WERI-Rb-1 (cell line): ENCODE measurements at regions not wholly inside any gene's neighbourhood (a gene's known extent, or its start where the extent isn't known, plus 50 kb on each side); places are given as distances from the start of the nearest gene placed in this dataset.

Source experiments
- DNase-seq: peaks from one replicate; pipeline ENCODE4 v3.0.0-alpha.2; 2020
- H3K27ac ChIP-seq: fragments of 250-450 bp; sonication (Bioruptor Pico); 2 replicates; pipeline ENCODE4 v1.5.1; 2020; ENCODE audit warnings: mild to moderate bottlenecking, moderate library complexity
- H3K27me3 ChIP-seq: fragments of 250-450 bp; sonication (Bioruptor Pico); 2 replicates; pipeline ENCODE4 v1.5.1; 2021; ENCODE audit warnings: mild to moderate bottlenecking, low read depth, moderate library complexity; ENCODE audit not compliant: insufficient read depth, severe bottlenecking
- H3K36me3 ChIP-seq: fragments of 250-450 bp; sonication (Bioruptor Pico); 2 replicates; pipeline ENCODE4 v1.5.1; 2020; ENCODE audit warnings: mild to moderate bottlenecking, moderate library complexity
- H3K4me3 ChIP-seq: 2 replicates; pipeline ENCODE4 v1.5.1; 2011; ENCODE audit warnings: low read depth, mild to moderate bottlenecking, control low read depth, low read length
- H3K9me3 ChIP-seq: fragments of 250-450 bp; sonication (Bioruptor Pico); 2 replicates; pipeline ENCODE4 v1.5.1; 2021; ENCODE audit warnings: mild to moderate bottlenecking, moderate library complexity; ENCODE audit not compliant: severe bottlenecking
- CTCF ChIP-seq: IDR thresholded peaks from 2 replicates; pipeline ENCODE4 v1.5.1; 2011; ENCODE audit warnings: low read depth, mild to moderate bottlenecking, control low read depth, inconsistent platforms, low read length

DNA sequence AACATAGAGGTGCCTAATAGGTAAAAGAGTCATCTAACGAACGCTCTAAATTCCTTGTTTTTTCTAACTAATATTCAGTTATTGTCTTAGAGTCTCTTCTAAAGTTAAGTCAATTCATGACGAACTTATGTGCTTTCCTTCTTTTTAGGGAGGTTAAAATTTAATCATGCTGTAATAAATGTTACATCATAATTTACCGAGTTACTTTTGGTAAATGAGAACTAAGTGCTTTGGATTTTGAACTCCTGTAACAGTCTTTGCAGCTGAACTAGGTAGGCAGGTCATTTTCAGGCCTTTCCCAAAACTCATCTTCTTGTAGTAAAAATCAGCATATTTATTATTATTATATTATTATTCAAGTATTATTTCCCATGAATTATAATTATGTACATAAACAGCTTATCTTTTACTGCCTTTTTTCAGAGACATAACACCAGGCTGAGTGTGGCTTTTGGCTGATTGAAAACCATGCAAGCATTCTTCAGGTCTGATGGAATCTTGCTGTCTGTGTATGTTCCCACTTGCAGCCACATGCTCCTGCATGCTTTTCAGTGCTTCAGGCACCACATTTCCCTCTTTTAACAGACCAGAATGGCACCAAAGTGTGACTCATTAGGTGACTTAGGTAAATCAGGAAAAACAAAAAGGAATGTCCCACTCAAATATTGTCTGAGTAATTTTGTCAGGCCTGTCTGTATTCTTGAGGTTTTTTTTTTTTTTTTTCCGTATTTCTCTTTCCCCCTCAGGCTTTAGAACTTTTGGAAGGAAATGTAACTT lies 81.0 kb upstream of the CD55 start:
- TF ChIP-seq CTCF, result no peak
- Histone ChIP-seq H3K4me3 (no peak overlapping the region), H3K27ac (no peak overlapping the region), H3K36me3 (no peaks in the 10 kb centered on the region), H3K9me3 (no peaks in the 10 kb centered on the region), H3K27me3 (peaks cover 94% of the 10 kb centered on the region)
- DNase-seq, result no peak

- Histone ChIP-seq H3K4me3 (no peak overlapping the region), H3K27ac (no peak overlapping the region), H3K27me3 (peaks cover 95% of the 10 kb centered on the region), H3K36me3 (no peaks in the 10 kb centered on the region), H3K9me3 (no peaks in the 10 kb centered on the region)
- no peak for TF ChIP-seq CTCF
- no peak for DNase-seq
Measured at GRCh38 chr1:207241164-207241934, 80.1 kb upstream of the CD55 start.

DNA sequence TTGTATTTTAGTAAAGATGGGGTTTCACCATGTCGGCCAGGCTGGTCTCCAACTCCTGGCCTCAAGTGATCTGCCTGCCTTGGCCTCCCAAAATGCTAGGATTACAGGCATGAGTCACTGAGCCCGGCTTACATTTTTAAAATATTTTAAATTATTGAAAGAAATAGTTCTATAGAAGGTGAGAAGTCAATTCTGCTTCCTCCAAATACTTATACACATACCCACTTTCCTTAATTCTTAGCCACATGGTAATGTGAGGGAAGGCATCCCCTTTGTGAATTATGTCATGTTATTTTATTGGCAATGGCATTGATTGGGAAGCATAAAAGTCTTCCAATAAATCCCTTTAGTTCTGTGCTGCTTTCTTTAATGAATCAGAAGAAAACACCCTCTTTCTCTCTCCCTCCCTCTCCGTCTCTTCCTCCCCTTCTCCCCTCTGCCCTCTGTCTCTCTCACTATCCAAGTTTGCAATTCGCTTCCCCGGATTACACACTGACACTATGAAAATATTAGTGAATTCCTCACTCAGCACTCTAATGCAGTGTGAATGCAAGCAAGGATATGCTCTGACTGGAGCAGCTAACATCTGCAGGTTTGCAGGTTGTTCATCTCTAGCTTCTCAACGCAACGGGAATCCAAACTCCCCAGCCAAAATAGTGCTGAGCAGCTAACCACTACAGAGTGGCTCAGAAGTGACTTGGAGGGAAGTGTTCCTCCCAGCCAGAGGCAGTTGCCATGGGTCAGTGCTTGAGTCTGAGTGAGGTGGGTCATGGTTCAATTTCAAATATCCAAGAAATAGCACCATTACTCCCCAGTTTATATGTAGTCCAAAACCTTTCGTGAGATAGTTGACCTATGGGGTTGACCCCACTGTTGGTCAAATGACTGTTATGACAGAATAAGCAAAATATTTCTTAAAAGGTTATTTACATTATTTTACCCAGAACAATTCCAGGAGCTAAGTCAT lies 77.8 kb upstream of the CD55 start:
- no peak for TF ChIP-seq CTCF
- peaks cover 92% of the 10 kb centered on the region for H3K27me3 ChIP-seq
- DNase-seq, result no peak
- H3K4me3 ChIP-seq, result no peak overlapping the region
- no peaks in the 10 kb centered on the region for H3K9me3 ChIP-seq
- H3K27ac ChIP-seq, result no peak overlapping the region
- H3K36me3 ChIP-seq, result no peaks in the 10 kb centered on the region

- no peak for DNase-seq
- no peak for TF ChIP-seq CTCF
- H3K36me3 ChIP-seq, result no peaks in the 10 kb centered on the region
- peaks cover 92% of the 10 kb centered on the region for H3K27me3 ChIP-seq
- H3K27ac ChIP-seq, result no peak overlapping the region
- no peak overlapping the region for H3K4me3 ChIP-seq
- H3K9me3 ChIP-seq, result no peaks in the 10 kb centered on the region
Measured at GRCh38 chr1:207244409-207244801, 77.1 kb upstream of the CD55 start.

DNA sequence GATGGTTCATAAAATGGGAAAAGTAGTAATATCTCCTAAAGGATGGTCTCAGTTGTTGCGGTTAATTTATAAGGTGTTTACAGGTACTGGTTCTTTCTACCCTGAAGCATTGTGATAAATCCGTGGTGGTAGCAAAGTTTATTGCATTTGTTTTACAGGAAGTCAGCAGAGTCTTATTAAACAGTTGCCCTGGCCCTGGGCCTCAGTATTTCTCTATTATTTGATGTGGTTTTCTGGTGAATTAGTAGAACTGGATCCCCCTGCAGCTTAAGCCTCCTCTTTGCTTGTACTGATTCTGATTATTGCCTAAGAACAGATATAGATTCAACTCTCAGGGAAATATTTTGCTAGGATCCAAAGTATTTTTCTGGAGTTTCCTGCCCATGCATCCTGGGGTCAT lies 76.4 kb upstream of the CD55 start:
- H3K27me3 ChIP-seq, result peaks cover 92% of the 10 kb centered on the region
- H3K27ac ChIP-seq, result no peak overlapping the region
- H3K36me3 ChIP-seq, result no peaks in the 10 kb centered on the region
- H3K9me3 ChIP-seq, result no peaks in the 10 kb centered on the region
- DNase-seq, result no peak
- no peak overlapping the region for H3K4me3 ChIP-seq
- no peak for TF ChIP-seq CTCF
